ENCODE measurements at regions not wholly inside any gene's neighbourhood (a gene's known extent, or its start where the extent isn't known, plus 50 kb on each side); places are given as distances from the start of the nearest gene placed in this dataset.

DNA sequence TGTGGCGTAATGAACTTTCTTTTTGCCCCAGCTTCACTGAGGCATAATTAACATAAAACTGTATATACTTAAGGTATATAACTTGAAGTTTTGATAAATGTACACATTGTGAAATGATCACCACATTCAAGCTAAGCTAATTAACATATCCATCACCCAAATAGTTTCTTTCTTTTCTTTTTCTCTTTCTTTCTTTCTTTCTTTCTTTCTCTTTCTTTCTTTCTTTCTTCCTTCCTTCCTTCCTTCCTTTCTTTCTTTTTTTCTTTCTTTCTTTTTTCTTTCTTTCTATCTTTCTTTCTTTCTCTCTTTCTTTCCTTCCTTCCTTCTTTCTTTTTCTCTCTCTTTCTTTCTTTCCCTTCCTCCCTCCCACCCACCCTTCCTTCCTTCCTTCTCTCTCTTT is 62.5 kb downstream of the XCL1 start:
- H3K4me3 Mint-ChIP-seq: no peak overlapping the region

DNA sequence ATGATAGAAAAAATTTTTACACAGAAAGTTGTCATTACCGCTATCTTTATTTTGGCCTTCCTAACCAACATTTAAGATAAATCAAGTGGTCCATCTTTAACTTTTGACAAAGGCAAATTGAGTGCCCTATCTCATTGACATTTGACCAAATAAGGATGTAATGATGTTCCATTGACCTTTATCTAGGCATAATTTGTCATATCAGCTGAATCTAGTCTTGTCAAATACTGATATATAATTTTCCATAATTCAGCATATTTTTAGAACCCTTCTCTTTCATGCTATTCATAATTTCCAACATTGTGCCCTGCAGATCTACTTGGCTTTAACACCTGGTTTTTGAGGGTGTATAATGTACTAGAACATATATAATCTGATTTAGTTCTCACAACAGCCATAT is 63.8 kb downstream of the XCL1 start:
- no peak overlapping the region for H3K27ac Mint-ChIP-seq (ENCODE audit: unreplicated experiment)
- TF ChIP-seq, protein P1, sequence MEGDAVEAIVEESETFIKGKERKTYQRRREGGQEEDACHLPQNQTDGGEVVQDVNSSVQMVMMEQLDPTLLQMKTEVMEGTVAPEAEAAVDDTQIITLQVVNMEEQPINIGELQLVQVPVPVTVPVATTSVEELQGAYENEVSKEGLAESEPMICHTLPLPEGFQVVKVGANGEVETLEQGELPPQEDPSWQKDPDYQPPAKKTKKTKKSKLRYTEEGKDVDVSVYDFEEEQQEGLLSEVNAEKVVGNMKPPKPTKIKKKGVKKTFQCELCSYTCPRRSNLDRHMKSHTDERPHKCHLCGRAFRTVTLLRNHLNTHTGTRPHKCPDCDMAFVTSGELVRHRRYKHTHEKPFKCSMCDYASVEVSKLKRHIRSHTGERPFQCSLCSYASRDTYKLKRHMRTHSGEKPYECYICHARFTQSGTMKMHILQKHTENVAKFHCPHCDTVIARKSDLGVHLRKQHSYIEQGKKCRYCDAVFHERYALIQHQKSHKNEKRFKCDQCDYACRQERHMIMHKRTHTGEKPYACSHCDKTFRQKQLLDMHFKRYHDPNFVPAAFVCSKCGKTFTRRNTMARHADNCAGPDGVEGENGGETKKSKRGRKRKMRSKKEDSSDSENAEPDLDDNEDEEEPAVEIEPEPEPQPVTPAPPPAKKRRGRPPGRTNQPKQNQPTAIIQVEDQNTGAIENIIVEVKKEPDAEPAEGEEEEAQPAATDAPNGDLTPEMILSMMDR (conservative IDR thresholded peaks at IDR 0.05): no peak
- no peaks in the 10 kb centered on the region for H3K27me3 Mint-ChIP-seq (ENCODE audit: low read depth)
- H3K9me3 Mint-ChIP-seq: peaks cover 12% of the 10 kb centered on the region
- peaks cover 14% of the 10 kb centered on the region for H3K4me1 Mint-ChIP-seq
- H3K4me3 Mint-ChIP-seq: no peak overlapping the region
- no peaks in the 10 kb centered on the region for H3K36me3 Mint-ChIP-seq (ENCODE audit: low read depth)
- DNase-seq (ENCODE audit: low read depth, low spot score): no peak

More for the DNA sequence above, 62.5 kb downstream of the XCL1 start:
- Mint-ChIP-seq H3K27me3 (ENCODE audit: low read depth) (no peaks in the 10 kb centered on the region), H3K36me3 (ENCODE audit: low read depth) (no peaks in the 10 kb centered on the region), H3K9me3 (peaks cover 12% of the 10 kb centered on the region), H3K4me1 (peaks cover 14% of the 10 kb centered on the region), H3K27ac (ENCODE audit: unreplicated experiment) (no peak overlapping the region)
- DNase-seq (ENCODE audit: low read depth, low spot score): no peak
- TF ChIP-seq, protein P1 (conservative IDR thresholded peaks at IDR 0.05): no peak

DNA sequence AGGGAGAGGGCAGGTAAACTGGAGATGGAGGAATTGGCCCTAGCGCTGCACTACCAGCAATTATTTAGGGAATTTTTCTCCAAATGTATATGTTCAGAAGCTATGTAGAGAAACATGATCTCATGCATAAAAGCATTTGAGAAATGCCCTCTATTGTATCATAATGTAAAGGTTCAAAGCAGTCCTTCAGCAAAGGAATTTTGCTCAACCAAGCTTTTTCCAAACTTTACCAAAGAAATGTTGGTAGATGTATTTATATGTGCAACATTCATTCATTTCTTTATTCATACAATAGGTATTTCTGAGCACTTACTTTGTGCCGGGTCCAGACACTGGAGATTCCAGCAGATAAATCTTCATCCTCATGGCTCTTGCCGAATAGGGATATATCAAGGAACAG is 64.4 kb downstream of the XCL1 start:
- Mint-ChIP-seq H3K9me3 (peaks cover 12% of the 10 kb centered on the region), H3K4me3 (no peak overlapping the region), H3K27me3 (ENCODE audit: low read depth) (no peaks in the 10 kb centered on the region), H3K27ac (ENCODE audit: unreplicated experiment) (no peak overlapping the region), H3K4me1 (peaks cover 14% of the 10 kb centered on the region), H3K36me3 (ENCODE audit: low read depth) (no peaks in the 10 kb centered on the region)
- DNase-seq (ENCODE audit: low read depth, low spot score): no peak
- TF ChIP-seq, protein P1 (conservative IDR thresholded peaks at IDR 0.05): no peak

DNA sequence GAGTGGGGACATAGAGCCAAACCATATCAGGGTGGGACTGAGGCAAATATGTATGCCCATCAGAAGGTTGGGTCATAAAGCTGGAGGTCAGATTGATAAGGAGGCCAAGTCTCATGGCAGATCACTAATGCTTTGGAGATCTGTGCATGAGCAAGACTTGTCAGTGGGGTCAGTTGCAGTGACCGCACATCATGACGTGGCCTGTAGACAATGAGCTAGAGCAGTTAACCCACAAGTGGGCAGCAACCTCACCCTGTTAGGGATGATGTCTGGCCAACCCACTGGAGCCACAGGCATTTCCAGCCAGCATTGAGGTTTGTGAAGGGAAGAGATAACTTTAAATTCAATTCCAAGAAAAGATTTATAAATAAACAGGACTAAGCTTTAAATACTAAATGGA is 66.7 kb downstream of the XCL1 start:
- Mint-ChIP-seq H3K9me3 (peaks cover 7% of the 10 kb centered on the region), H3K27me3 (ENCODE audit: low read depth) (no peaks in the 10 kb centered on the region), H3K36me3 (ENCODE audit: low read depth) (no peaks in the 10 kb centered on the region), H3K4me3 (no peak overlapping the region), H3K4me1 (no peaks in the 10 kb centered on the region), H3K27ac (ENCODE audit: unreplicated experiment) (no peak overlapping the region)
- TF ChIP-seq, protein P1 (conservative IDR thresholded peaks at IDR 0.05): no peak
- DNase-seq (ENCODE audit: low read depth, low spot score): no peak

All from neural crest cell (in vitro differentiated cells).